GM04503 (cell line): ENCODE measurements at regions not wholly inside any gene's neighbourhood (a gene's known extent, or its start where the extent isn't known, plus 50 kb on each side); places are given as distances from the start of the nearest gene placed in this dataset.
"Not testable (repeated sequence)": the region's sequence is repeated elsewhere in the genome, so short reads cannot be mapped to it uniquely, and the experiment has no call there.

ENCODE experiments used
- DNase-seq: peaks from one replicate; pipeline ENCODE4 v3.0.0-alpha.2; 2012; ENCODE audit warnings: low read depth

GRCh38 chr1:55535724-55536544, 320.8 kb upstream of the USP24 start:
- DNase-seq, result no peak

- DNase-seq, result no peak
Measured at GRCh38 chr1:55534565-55535121, 319.5 kb upstream of the USP24 start.

DNA sequence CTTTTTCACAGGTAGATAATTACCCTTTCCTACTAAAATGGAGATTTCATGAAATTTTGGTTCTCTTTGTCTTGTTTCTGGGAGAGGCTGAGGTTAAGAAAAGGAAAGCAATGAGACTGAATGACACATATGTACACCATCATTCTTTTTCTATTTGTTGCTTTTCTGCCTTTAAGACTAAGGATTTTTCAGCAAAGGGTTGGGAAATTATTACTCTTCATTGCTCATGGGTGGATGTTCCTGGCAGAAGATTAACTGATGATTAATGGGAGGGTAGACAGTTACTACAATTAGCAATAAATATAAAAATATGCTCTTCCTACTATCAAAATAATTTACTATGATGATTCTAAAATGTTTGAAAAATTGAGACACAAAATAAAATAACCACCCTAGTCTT, 316.5 kb upstream of the USP24 start:
- no peak for DNase-seq

- DNase-seq, result no peak
Measured at GRCh38 chr1:55530749-55531478, 315.8 kb upstream of the USP24 start.

DNA sequence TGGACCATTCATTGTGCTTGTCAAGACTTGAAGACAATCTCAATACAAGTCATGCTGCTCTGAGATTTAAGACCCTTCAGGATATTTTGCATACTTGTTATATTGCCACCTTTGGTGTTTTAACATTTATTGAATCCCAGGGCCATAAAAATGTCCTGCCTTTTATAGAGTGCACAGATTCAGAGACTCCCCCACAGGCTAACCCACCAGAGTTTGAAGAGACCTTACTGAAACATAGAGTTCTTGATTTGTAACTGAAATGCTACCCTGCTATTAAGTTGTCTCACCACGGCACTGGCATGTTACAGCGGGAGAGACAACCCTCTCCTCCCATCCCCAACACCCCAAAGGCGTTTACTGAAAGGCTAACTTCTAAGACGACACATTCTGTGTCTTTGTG, 313.9 kb upstream of the USP24 start:
- no peak for DNase-seq

- DNase-seq, result no peak
Measured at GRCh38 chr1:55527831-55528230, 312.7 kb upstream of the USP24 start.

DNA sequence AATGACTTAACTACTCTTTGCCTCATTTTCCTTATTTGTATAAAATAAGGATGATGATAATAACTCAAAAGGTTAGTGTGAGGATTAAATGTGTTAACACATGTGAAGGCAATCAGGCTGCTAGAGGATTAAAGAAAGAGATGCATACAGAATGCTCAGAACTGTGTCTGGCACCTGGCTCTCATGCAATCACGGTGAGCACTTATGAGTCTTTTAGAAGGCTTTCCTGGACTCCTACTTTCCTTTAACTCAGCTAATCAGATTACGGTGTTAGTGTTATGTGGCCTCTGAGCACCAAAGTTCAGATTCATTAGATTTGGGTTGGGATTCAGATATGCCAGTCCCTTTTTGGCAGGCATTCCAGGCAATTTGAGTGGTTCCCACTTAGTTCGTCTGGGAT, 311.6 kb upstream of the USP24 start:
- no peak for DNase-seq

DNA sequence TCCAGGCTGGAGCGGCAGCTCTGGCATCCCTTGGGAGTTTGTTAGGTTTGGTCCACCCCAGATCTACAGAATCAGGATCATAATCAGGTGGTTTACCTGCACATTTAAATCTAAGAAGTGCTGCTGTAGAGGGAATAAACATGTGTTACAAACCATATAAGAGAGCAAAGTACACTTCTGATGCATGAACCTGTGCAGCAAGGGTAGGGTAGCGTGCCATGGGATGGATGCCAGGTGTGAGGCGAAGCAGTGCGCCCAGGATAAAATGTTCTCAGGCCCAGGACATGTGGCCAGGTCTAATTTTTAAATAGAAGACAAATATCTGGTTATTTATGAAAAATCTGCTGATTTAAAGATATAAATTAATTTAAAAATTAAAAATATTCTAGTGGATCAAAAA, 308.8 kb upstream of the USP24 start:
- DNase-seq, result no peak

DNA sequence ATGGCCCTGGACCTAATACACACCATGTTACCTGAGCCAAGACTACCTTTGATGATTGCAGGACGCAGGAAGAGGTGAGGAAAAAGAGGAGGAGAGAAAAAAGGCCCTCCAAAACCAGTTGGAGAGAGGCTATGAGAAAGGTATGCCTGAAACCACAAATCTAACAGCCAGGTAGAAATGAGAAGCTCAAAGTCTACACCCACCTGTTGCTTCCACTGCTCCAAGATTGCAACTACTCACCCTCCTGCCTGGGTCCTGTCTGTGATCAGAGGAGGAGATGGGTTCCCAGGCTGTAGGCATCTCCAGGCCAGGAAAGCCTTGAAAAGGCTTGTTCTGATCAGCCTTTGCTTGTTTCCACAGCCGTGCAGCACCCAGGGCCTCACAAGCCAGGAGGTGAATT, 307.8 kb upstream of the USP24 start:
- DNase-seq, result no peak

GRCh38 chr1:55522353-55522903, 307.3 kb upstream of the USP24 start:
- no peak for DNase-seq

- no peak for DNase-seq
Measured at GRCh38 chr1:55520861-55521260, 305.7 kb upstream of the USP24 start.

- DNase-seq, result no peak
Measured at GRCh38 chr1:55519937-55520683, 304.9 kb upstream of the USP24 start.

DNA sequence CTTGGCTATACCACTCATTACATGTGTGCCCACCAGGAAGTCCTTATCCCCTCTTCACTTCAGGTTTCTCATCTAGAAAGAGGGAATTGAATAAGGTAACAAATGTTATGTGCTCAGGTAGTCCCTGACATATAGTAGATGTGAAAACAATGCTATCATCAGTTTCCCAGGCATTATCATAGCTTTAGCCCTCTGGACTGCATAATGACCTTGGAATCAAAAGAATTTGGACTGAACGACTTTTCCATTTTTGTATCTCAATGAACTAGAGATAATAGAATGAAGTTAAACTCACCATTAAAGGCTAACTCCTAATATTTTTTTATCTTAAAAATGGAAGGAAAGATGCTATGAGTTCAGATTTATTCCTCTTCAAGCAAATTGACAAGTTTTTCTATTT, 304.1 kb upstream of the USP24 start:
- no peak for DNase-seq

DNA sequence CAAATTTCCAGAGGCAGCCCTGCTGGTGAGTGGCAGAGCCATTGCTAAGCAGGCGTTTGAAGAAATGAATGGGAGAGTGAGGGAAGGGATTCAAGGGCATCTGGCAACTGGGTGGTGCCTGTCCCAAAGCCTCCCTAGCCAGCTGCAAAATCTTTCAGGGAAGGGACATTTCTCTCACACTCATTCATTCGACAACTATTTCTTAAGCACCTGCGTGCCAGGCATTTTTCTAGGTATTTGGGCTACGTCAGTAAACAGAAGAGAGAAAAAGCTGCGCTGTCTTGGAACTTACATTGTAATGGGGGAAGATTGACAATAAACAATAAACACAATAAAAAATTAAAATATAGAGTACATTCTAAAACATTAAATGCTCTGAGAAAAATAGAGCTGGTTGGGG, 301.9 kb upstream of the USP24 start:
- DNase-seq, result no peak

GRCh38 chr1:55514571-55514970, 299.4 kb upstream of the USP24 start:
- not testable (repeated sequence) for DNase-seq

DNA sequence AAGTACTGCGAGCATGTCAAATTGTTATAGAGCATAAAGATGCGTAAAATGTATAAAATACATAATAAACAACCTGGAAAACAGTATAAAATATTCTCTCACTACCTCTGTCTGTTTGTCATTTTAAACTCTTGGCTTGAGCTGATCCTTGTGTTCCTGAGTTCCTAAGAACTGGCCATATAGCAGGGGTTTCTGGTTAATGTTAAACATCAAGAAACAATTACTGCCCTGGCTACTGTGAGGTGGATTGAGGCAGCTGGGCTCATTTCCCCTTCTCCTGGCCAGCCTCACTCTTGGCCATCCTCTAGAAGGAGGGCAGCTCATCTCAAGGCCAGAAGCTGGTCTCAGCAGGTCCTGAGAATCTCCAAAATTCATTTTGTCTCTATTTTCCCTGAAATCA, 297.3 kb upstream of the USP24 start:
- no peak for DNase-seq

DNA sequence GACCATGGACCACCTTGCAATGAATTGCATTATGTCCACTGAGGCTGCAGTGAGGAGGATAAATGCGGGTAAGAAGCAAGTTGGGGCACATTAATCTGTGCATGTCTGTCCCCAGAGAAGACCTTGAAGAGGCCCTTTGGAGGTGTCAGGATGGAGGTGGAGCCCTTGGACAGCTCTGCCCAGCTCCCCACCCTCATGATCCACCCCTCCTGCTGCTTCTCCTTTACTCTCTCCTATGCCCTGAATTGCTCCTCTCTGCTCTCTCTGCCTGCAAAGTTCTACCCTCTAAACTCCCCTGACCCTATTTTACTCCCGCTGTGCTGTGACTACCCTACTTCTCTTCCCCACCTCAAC, 292.4 kb upstream of the USP24 start:
- no peak for DNase-seq

DNA sequence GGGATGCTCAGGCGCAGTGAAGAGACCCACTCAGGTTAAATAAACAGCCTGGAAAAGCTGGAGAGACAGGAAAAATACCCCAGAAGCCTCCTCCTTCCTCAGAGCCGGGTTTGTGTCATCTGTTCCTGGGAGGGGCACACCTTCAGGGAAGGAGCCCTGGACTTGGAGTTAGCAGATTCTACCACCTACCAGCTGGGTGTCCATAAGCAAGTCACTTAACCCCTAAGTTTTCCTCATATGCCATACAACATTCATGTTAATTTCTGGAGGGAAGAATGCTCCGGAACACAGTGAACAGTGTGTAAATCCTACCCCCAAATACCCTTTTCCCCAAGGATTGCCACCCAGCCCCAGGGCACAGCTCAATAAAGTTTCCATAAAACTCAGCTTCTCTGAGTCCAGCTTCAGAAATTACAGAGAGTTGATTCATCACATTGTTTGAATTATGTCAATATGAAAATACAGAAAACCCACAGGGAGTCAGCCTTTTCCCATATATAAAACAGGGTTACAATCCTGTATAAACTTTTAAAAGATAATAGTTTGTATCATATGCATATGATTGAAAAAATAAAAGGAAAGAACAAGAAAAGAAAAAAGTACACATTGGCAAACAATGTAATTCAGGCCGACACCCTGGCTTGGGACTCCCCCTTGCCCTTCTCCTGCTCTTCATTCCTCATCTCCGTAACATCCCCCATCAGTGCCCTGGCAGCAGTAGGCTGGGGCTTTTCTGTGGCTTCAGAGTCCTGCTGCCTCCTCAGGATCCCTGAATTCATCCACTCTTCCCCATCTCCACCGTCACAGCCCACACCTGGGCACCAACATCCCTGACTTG, 291.8 kb upstream of the USP24 start:
- no peak for DNase-seq

GRCh38 chr1:55505326-55505725, 290.2 kb upstream of the USP24 start:
- no peak for DNase-seq

- no peak for DNase-seq
Measured at GRCh38 chr1:55504306-55504731, 289.2 kb upstream of the USP24 start.

DNA sequence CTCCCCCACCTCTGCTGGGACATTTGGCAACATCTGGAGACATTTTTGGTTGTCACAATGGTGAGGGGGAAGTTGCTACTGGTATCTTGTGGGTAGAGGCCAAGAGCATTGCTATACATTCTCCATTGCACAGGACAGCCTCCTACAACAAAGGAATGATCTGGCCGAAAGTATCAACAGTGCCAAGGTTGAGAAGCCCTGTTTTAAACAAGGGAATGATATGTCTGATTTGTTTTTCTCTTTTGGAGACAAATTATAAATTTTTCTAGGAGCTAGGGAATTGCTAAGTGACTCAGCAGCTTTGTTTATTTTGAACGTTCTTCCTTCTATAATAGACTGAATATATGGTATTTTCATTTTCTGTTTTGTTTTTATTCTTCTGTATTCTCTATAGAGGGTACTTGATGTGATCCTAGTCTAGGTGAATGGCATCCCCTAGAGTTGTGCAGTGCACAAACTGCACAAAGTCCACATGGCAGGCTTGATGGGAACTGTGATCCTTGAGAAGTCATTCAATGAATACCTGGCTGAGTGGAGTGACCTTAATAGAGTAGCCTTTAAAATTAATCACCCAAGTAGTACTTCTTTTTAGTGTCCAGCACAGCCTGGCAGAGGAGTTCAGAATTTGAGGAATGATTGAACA, 288.6 kb upstream of the USP24 start:
- DNase-seq, result no peak
